WERI-Rb-1 (cell line): ENCODE measurements at regions not wholly inside any gene's neighbourhood (a gene's known extent, or its start where the extent isn't known, plus 50 kb on each side); places are given as distances from the start of the nearest gene placed in this dataset.

Experiments
- DNase-seq: peaks from one replicate; pipeline ENCODE4 v3.0.0-alpha.2; 2020
- H3K27ac ChIP-seq: fragments of 250-450 bp; sonication (Bioruptor Pico); 2 replicates; pipeline ENCODE4 v1.5.1; 2020; ENCODE audit warnings: mild to moderate bottlenecking, moderate library complexity
- H3K27me3 ChIP-seq: fragments of 250-450 bp; sonication (Bioruptor Pico); 2 replicates; pipeline ENCODE4 v1.5.1; 2021; ENCODE audit warnings: mild to moderate bottlenecking, low read depth, moderate library complexity; ENCODE audit not compliant: insufficient read depth, severe bottlenecking
- H3K36me3 ChIP-seq: fragments of 250-450 bp; sonication (Bioruptor Pico); 2 replicates; pipeline ENCODE4 v1.5.1; 2020; ENCODE audit warnings: mild to moderate bottlenecking, moderate library complexity
- H3K4me3 ChIP-seq: 2 replicates; pipeline ENCODE4 v1.5.1; 2011; ENCODE audit warnings: low read depth, mild to moderate bottlenecking, control low read depth, low read length
- H3K9me3 ChIP-seq: fragments of 250-450 bp; sonication (Bioruptor Pico); 2 replicates; pipeline ENCODE4 v1.5.1; 2021; ENCODE audit warnings: mild to moderate bottlenecking, moderate library complexity; ENCODE audit not compliant: severe bottlenecking
- TF ChIP-seq, protein P1 (sequence below): IDR thresholded peaks from 2 replicates; pipeline ENCODE4 v1.5.1; 2011; ENCODE audit warnings: low read depth, mild to moderate bottlenecking, control low read depth, inconsistent platforms, low read length

DNA sequence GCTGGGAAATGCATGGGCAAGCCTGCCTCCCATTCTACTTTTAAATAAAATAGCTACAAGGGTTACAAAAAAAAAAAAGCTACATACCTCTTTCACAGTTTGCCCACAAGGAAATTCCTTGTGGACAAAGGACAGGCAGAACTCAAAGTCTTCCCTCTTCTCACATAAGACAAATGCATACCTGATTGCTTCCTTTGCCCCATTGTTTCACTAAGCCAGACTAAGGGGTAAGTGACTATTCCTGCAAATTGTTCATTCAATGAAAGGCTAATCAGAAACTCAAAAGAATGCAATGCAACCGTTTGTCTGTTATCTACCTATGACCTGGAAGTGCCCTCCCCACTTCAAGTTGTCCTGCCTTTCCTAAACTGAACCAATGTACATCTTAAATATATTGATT is 780.6 kb downstream of the FAM133A start:
- Histone ChIP-seq H3K36me3 (no peaks in the 10 kb centered on the region), H3K9me3 (no peaks in the 10 kb centered on the region), H3K27me3 (no peaks in the 10 kb centered on the region), H3K4me3 (no peak overlapping the region), H3K27ac (no peak overlapping the region)
- TF ChIP-seq, protein P1, sequence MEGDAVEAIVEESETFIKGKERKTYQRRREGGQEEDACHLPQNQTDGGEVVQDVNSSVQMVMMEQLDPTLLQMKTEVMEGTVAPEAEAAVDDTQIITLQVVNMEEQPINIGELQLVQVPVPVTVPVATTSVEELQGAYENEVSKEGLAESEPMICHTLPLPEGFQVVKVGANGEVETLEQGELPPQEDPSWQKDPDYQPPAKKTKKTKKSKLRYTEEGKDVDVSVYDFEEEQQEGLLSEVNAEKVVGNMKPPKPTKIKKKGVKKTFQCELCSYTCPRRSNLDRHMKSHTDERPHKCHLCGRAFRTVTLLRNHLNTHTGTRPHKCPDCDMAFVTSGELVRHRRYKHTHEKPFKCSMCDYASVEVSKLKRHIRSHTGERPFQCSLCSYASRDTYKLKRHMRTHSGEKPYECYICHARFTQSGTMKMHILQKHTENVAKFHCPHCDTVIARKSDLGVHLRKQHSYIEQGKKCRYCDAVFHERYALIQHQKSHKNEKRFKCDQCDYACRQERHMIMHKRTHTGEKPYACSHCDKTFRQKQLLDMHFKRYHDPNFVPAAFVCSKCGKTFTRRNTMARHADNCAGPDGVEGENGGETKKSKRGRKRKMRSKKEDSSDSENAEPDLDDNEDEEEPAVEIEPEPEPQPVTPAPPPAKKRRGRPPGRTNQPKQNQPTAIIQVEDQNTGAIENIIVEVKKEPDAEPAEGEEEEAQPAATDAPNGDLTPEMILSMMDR: no peak
- DNase-seq: no peak

DNA sequence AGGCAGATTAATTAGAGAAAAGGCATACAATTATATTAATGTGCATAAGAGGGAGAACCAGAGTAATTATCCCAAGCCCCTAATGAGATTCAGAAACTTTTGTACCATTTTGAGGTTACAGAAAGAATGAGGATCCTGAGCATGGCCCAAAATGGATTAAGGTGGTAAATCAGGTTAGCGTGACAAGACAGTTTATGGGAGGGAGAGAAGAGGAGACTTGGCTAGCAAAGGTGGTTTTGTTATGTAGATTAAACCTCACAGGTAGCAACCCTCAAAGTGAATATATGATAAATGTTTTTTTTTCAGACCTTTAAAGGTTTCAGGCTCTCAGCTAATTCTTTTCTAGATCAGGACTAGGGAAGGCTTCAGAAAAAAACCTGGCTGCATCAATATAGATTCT is 781.8 kb downstream of the FAM133A start:
- H3K4me3 ChIP-seq: no peak overlapping the region
- no peaks in the 10 kb centered on the region for H3K36me3 ChIP-seq
- no peaks in the 10 kb centered on the region for H3K27me3 ChIP-seq
- H3K9me3 ChIP-seq: no peaks in the 10 kb centered on the region
- DNase-seq: no peak
- no peak overlapping the region for H3K27ac ChIP-seq
- TF ChIP-seq, protein P1: no peak

DNA sequence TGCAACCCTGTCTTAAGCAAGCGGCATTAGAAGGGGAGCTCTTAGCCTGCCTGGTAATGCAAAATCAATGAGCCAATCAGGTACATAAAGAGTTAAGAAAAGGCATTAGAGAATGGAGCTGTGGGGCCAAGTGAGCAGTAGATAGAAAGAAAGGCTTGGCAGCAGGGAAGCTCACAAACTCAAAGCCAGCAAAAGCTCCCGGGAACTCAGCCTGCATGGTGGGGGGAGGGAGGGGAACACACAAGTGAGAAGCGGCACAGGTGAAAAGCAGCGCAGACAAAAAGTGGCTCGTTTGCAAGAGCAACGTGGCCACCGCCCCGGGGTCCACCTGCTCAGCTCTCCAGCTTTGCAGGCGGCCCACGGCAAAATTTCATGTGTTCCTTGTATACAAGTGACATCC is 818.5 kb downstream of the FAM133A start:
- H3K4me3 ChIP-seq: no peak overlapping the region
- DNase-seq: no peak
- no peaks in the 10 kb centered on the region for H3K36me3 ChIP-seq
- TF ChIP-seq, protein P1: no peak
- no peaks in the 10 kb centered on the region for H3K9me3 ChIP-seq
- no peak overlapping the region for H3K27ac ChIP-seq
- peaks cover 13% of the 10 kb centered on the region for H3K27me3 ChIP-seq

DNA sequence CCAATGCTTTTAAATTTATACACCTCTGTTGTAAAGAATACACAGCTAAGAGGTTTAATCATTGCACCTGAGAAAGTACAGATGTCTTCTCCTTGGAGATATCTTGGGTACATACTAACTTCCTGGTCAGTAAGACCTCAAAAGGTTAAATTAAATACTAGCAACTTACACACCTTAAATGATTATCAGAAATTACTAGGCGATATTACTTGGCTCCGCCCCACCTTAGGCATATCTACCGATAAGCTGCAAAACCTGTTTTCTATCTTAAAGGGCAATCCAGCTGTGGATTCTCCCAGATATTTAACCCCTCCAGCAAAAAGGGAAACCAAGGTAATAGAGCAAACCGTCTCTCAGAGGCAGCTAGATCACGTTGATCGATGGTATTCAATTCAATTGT is 819.4 kb downstream of the FAM133A start:
- DNase-seq: no peak
- TF ChIP-seq, protein P1: no peak
- Histone ChIP-seq H3K4me3 (no peak overlapping the region), H3K27ac (no peak overlapping the region), H3K27me3 (peaks cover 16% of the 10 kb centered on the region), H3K36me3 (no peaks in the 10 kb centered on the region), H3K9me3 (no peaks in the 10 kb centered on the region)

DNA sequence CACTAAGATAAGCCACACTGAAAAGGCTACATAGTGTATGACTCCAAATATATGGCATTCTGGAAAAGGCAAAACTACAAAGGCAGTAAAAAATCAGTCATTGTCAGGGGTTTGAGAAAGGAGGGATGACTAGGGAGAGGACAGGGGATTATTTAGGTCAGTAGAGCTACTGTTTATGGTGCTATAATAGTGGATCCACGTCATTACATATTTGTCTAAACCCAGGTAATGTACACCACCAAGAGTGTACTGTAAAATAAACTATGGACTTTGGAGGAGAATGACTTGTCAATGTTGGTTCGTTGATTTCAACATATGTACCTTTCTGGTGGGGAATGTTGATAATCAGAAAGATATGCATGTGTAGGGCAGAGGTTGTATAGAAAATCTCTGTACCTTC is 837.6 kb downstream of the FAM133A start:
- no peak overlapping the region for H3K27ac ChIP-seq
- no peaks in the 10 kb centered on the region for H3K36me3 ChIP-seq
- TF ChIP-seq, protein P1: no peak
- DNase-seq: no peak
- no peak overlapping the region for H3K4me3 ChIP-seq
- peaks cover 13% of the 10 kb centered on the region for H3K27me3 ChIP-seq
- H3K9me3 ChIP-seq: no peaks in the 10 kb centered on the region

DNA sequence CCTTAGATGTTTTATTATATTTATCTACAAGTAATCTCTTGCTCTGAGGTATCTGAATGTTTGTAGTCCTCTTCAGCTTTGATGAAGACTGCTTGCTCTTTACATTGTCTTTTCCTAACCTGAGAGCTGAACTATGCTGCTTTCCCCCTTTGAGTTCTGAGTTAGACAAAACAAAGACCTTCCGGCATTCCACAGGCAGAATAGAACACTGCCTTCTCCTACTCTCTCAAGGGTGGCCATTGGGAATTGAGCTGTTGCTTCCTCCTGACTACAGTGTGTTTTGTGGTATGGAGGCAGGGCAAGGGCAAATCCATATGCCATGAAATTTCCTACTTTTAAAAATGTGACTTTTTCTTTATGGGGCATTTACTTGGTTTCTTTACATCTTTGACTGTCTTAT is 841.0 kb downstream of the FAM133A start:
- H3K27me3 ChIP-seq: peaks cover 13% of the 10 kb centered on the region
- DNase-seq: no peak
- no peak overlapping the region for H3K4me3 ChIP-seq
- no peaks in the 10 kb centered on the region for H3K36me3 ChIP-seq
- H3K27ac ChIP-seq: no peak overlapping the region
- TF ChIP-seq, protein P1: no peak
- H3K9me3 ChIP-seq: no peaks in the 10 kb centered on the region
